HG03439 (cell line): ENCODE measurements at regions not wholly inside any gene's neighbourhood (a gene's known extent, or its start where the extent isn't known, plus 50 kb on each side); places are given as distances from the start of the nearest gene placed in this dataset.

Source experiments
- ATAC-seq: cut with Tn5 transposase; IDR thresholded peaks from one replicate; pipeline ENCODE4 v1.9.1; 2021; ENCODE audit warnings: mild to moderate bottlenecking, moderate library complexity; ENCODE audit not compliant: unreplicated experiment

- no peak for ATAC-seq
These were observed 103.3 kb upstream of the FSTL4 start for GRCh38 chr5:133715616-133716015.

GRCh38 chr5:133715216-133715615 is 102.9 kb upstream of the FSTL4 start:
- no peak for ATAC-seq

- no peak for ATAC-seq
These were observed 102.0 kb upstream of the FSTL4 start for GRCh38 chr5:133714161-133714915.

GRCh38 chr5:133713751-133714150 is 101.4 kb upstream of the FSTL4 start:
- ATAC-seq: no peak

GRCh38 chr5:133713209-133713608 is 100.9 kb upstream of the FSTL4 start:
- ATAC-seq: no peak

GRCh38 chr5:133712562-133712961 is 100.2 kb upstream of the FSTL4 start:
- no peak for ATAC-seq

- ATAC-seq: no peak
These were observed 96.9 kb upstream of the FSTL4 start for GRCh38 chr5:133709209-133709725.

- ATAC-seq: no peak
These were observed 96.0 kb upstream of the FSTL4 start for GRCh38 chr5:133708331-133708850.

- no peak for ATAC-seq
These were observed 95.3 kb upstream of the FSTL4 start for GRCh38 chr5:133707629-133708028.

GRCh38 chr5:133706506-133707430 is 94.4 kb upstream of the FSTL4 start:
- ATAC-seq: no peak

- no peak for ATAC-seq
These were observed 93.0 kb upstream of the FSTL4 start for GRCh38 chr5:133705331-133705730.

- ATAC-seq: no peak
These were observed 92.1 kb upstream of the FSTL4 start for GRCh38 chr5:133704411-133704810.

GRCh38 chr5:133703935-133704334 is 91.6 kb upstream of the FSTL4 start:
- no peak for ATAC-seq

GRCh38 chr5:133702791-133703770 is 90.7 kb upstream of the FSTL4 start:
- ATAC-seq: no peak

GRCh38 chr5:133701871-133702270 is 89.5 kb upstream of the FSTL4 start:
- no peak for ATAC-seq

- no peak for ATAC-seq
These were observed 87.9 kb upstream of the FSTL4 start for GRCh38 chr5:133700251-133700650.

- no peak for ATAC-seq
These were observed 86.5 kb upstream of the FSTL4 start for GRCh38 chr5:133698646-133699526.

- ATAC-seq: no peak
These were observed 85.9 kb upstream of the FSTL4 start for GRCh38 chr5:133698259-133698554.

GRCh38 chr5:133697536-133698258 is 85.4 kb upstream of the FSTL4 start:
- no peak for ATAC-seq
